ENCODE measurements at regions not wholly inside any gene's neighbourhood (a gene's known extent, or its start where the extent isn't known, plus 50 kb on each side); places are given as distances from the start of the nearest gene placed in this dataset.

- Histone ChIP-seq H3K4me1 (ENCODE audit: control insufficient read depth in 1 of 2, insufficient read depth in 2 of 2, low read length in 2 of 2) (no peaks in the 10 kb centered on the region), H4K20me1 (ENCODE audit: insufficient read depth) (no peaks in the 10 kb centered on the region), H3K9me2 (ENCODE audit: insufficient read depth) (no peaks in the 10 kb centered on the region), H3K4me3 (replicated peaks in 1 of 2; ENCODE audit: low read depth in 1 of 2, low read length in 2 of 2) (no peak overlapping the region), H3K27ac (ENCODE audit: low read depth, low read length) (no peak overlapping the region), H3K9ac (ENCODE audit: low read length) (no peak overlapping the region), H3K9me3 (ENCODE audit: control insufficient read depth in 1 of 2, insufficient read depth in 1 of 2, low read depth in 1 of 2, low read length in 2 of 2) (peaks cover 0 to 4% of the 10 kb centered on the region in 2 experiments; a peak in 1 of 4 replicates), H3K36me3 (ENCODE audit: control insufficient read depth in 1 of 2, insufficient read depth in 2 of 2, low read length in 2 of 2) (no peaks in the 10 kb centered on the region), H3K27me3 (ENCODE audit: insufficient read depth, low read length) (no peaks in the 10 kb centered on the region), H3K4me2 (ENCODE audit: low read length) (no peak overlapping the region), H2AFZ (ENCODE audit: low read depth, low read length, poor library complexity, severe bottlenecking) (no peak overlapping the region), H3K79me2 (ENCODE audit: insufficient read depth, low read length) (no peaks in the 10 kb centered on the region)
- ChIA-PET RAD21 (ENCODE audit: low non-redundant PET in 1 of 2, low total read pairs in 2 of 2, uncharacterized antibody in 2 of 2, unreplicated experiment in 2 of 2) (no interaction called here), CTCF (no interaction called here), POLR2A (no interaction called here)
- DNase-seq (ENCODE audit: low read depth, low spot score) (no peak), ATAC-seq (no peak)
- BruUV-seq (replicated peaks): no TSS peak
- intact Hi-C loops (cut with micrococcal nuclease): no loop called here
- no peak for TF ChIP-seq CTCF (IDR thresholded peaks at IDR 0.05 in 2 of 3, conservative IDR thresholded peaks at IDR 0.05 in 1 of 3; ENCODE audit: borderline replicate concordance in 1 of 3, insufficient read depth in 1 of 3, low read depth in 2 of 3, low read length in 2 of 3)
- TF ChIP-seq SP1 (IDR thresholded peaks at IDR 0.05; ENCODE audit: low read depth): no peak
- TF ChIP-seq POLR2A (IDR thresholded peaks at IDR 0.05; ENCODE audit: borderline replicate concordance, extremely low read depth, insufficient read depth, insufficient read length): no peak
- no peak for TF ChIP-seq EZH2phosphoT487 (IDR thresholded peaks at IDR 0.05; ENCODE audit: borderline replicate concordance)
These were observed 140.8 kb upstream of the RIMS1 start for GRCh38 chr6:71745525-71745924.

DNA sequence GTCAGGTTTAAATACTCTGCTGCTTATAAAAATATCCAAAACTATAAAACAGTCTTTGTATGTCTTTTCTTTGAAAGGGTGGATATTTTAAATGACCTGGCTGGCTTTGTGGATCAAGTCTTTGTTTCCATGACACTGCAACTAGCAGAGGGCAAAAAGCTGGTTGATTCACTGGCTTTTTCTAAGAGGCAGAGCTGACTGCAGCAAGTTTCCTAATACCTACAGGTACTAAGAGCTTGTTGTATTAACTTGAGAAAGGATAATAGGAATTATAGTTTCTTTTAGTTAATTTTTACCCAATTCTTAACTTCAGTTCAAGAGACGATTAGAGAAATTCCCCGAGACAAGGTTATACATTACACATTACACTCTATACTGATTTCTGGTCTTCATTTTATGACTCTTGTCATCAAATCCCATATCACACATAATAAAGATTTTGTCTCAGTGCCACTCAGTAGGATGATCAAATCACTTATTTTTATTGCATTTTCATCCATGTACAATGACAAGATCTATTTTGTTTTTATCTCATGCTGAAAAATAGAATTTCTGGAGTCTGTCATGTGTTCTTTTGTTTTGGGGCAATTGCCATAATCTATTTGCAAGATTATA lies 120.1 kb upstream of the RIMS1 start:
- no peak for TF ChIP-seq ELF1 (IDR thresholded peaks at IDR 0.05; ENCODE audit: borderline replicate concordance, low read depth)
- no peak for TF ChIP-seq ATF3 (IDR thresholded peaks at IDR 0.05)
- no peak for TF ChIP-seq EZH2 (IDR thresholded peaks at IDR 0.05)
- TF ChIP-seq JUND (IDR thresholded peaks at IDR 0.05): no peak
- TF ChIP-seq SRF (IDR thresholded peaks at IDR 0.05; ENCODE audit: low read depth): no peak
- no peak for TF ChIP-seq POLR2AphosphoS5 (IDR thresholded peaks at IDR 0.05; ENCODE audit: low read depth, low read length)
- no peak for TF ChIP-seq EZH2phosphoT487 (IDR thresholded peaks at IDR 0.05; ENCODE audit: borderline replicate concordance)
- TF ChIP-seq EGR1 (IDR thresholded peaks at IDR 0.05; ENCODE audit: low read depth): no peak
- TF ChIP-seq CTCF (IDR thresholded peaks at IDR 0.05 in 2 of 3, conservative IDR thresholded peaks at IDR 0.05 in 1 of 3; ENCODE audit: borderline replicate concordance in 1 of 3, insufficient read depth in 1 of 3, low read depth in 2 of 3, low read length in 2 of 3): no peak
- no peak for TF ChIP-seq CEBPB (IDR thresholded peaks at IDR 0.05; ENCODE audit: low read depth)
- TF ChIP-seq, protein P1, sequence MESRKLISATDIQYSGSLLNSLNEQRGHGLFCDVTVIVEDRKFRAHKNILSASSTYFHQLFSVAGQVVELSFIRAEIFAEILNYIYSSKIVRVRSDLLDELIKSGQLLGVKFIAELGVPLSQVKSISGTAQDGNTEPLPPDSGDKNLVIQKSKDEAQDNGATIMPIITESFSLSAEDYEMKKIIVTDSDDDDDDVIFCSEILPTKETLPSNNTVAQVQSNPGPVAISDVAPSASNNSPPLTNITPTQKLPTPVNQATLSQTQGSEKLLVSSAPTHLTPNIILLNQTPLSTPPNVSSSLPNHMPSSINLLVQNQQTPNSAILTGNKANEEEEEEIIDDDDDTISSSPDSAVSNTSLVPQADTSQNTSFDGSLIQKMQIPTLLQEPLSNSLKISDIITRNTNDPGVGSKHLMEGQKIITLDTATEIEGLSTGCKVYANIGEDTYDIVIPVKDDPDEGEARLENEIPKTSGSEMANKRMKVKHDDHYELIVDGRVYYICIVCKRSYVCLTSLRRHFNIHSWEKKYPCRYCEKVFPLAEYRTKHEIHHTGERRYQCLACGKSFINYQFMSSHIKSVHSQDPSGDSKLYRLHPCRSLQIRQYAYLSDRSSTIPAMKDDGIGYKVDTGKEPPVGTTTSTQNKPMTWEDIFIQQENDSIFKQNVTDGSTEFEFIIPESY (IDR thresholded peaks at IDR 0.05; ENCODE audit: extremely low read depth, insufficient replicate concordance, low read length): no peak
- no peak for TF ChIP-seq ZNF274 (IDR thresholded peaks at IDR 0.05; ENCODE audit: low read depth, low read length)
- no TSS peak for BruUV-seq (replicated peaks)
- POLR2A ChIA-PET: no interaction called here

More for the DNA sequence above, 120.1 kb upstream of the RIMS1 start:
- no peaks in the 10 kb centered on the region for H3K9me2 ChIP-seq (ENCODE audit: insufficient read depth)
- H3K36me3 ChIP-seq (ENCODE audit: control insufficient read depth in 1 of 2, insufficient read depth in 2 of 2, low read length in 2 of 2): no peaks in the 10 kb centered on the region
- H3K27ac ChIP-seq (ENCODE audit: low read depth, low read length): no peak overlapping the region
- H3K79me2 ChIP-seq (ENCODE audit: insufficient read depth, low read length): no peaks in the 10 kb centered on the region
- no peaks in the 10 kb centered on the region; a peak in 1 of 4 replicates for H3K9me3 ChIP-seq (ENCODE audit: control insufficient read depth in 1 of 2, insufficient read depth in 1 of 2, low read depth in 1 of 2, low read length in 2 of 2)
- H3K27me3 ChIP-seq (ENCODE audit: insufficient read depth, low read length): no peaks in the 10 kb centered on the region
- H3K4me3 ChIP-seq (replicated peaks in 1 of 2; ENCODE audit: low read depth in 1 of 2, low read length in 2 of 2): no peak overlapping the region
- H2AFZ ChIP-seq (ENCODE audit: low read depth, low read length, poor library complexity, severe bottlenecking): no peak overlapping the region
- no peaks in the 10 kb centered on the region for H4K20me1 ChIP-seq (ENCODE audit: insufficient read depth)
- no peaks in the 10 kb centered on the region for H3K4me1 ChIP-seq (ENCODE audit: control insufficient read depth in 1 of 2, insufficient read depth in 2 of 2, low read length in 2 of 2)
- DNase-seq (ENCODE audit: low read depth, low spot score) (no peak), ATAC-seq (no peak)
- intact Hi-C loops (cut with micrococcal nuclease): no loop called here
- ChIA-PET CTCF (no interaction called here), RAD21 (ENCODE audit: low non-redundant PET in 1 of 2, low total read pairs in 2 of 2, uncharacterized antibody in 2 of 2, unreplicated experiment in 2 of 2) (no interaction called here)
- no peak overlapping the region for H3K4me2 ChIP-seq (ENCODE audit: low read length)
- H3K9ac ChIP-seq (ENCODE audit: low read length): no peak overlapping the region

Measured in HCT116 (cell line).